ENCODE measurements at regions not wholly inside any gene's neighbourhood (a gene's known extent, or its start where the extent isn't known, plus 50 kb on each side); places are given as distances from the start of the nearest gene placed in this dataset.
A peak's percentile ranks its signal among the peaks of the same experiment; 100 is the strongest.

GRCh38 chr1:87225171-87225570, 103.5 kb upstream of the LMO4 start:
- DNase-seq (ENCODE audit: low read depth) = no peak

- peak; percentile 99 for DNase-seq (ENCODE audit: low read depth)
Measured at GRCh38 chr1:87226341-87226760, 102.3 kb upstream of the LMO4 start.

- DNase-seq (ENCODE audit: low read depth) = no peak
Measured at GRCh38 chr1:87227651-87228050, 101.0 kb upstream of the LMO4 start.

DNA sequence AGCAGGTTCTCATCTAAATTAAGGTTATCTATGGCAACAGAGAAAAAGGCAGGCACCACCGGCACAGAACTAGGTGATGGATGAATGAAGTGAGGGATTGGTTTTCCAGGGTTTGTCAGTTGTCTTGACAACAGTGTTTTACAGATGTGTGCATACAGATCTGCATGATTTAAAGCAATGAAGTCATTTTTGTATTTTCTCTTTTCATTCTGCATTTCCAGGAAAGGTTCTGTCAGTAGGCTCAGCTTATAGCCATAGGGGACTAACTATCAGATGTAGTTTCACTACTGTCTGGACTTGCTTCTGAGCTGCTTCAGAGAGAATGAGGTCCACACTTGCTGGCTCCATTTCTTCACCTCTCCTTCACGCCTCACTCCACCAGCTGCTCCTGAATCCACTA, 98.2 kb upstream of the LMO4 start:
- DNase-seq (ENCODE audit: low read depth) = no peak

GRCh38 chr1:87231703-87232367, 96.8 kb upstream of the LMO4 start:
- DNase-seq (ENCODE audit: low read depth) = no peak

- DNase-seq (ENCODE audit: low read depth) = peak; percentile 18
Measured at GRCh38 chr1:87236585-87236984, 92.1 kb upstream of the LMO4 start.

- DNase-seq (ENCODE audit: low read depth) = no peak
Measured at GRCh38 chr1:87239997-87240605, 88.6 kb upstream of the LMO4 start.

DNA sequence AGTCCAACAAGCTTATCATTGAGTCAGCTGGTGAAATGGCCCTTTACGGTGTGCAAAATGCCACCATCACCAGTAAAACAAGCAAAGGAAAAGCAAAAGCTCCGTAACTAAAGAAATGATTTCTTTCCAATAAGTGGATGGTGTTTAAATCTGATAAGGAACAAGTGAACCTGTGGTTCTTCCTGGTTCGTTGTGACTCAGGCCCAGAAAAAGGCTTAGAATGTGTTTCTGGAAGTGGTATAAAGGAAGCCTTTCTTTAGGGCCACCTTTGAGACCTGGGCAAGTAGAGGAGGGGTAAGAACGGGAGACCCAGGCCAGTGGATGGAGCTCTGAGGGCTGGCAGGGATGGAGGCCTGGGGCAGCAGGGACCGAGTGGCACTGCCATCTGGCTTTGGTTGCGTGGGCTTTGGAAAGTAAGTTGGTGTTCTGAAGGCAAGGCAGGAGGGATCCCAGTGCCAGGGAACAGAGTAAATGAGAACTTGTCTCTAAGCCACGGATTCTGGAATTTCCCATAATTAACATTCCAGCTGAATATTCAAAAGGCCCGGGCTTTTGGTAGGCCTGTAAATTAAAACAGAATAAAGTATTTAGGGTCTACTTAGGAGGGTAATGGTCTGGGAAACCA, 87.9 kb upstream of the LMO4 start:
- no peak for DNase-seq (ENCODE audit: low read depth)

- no peak for DNase-seq (ENCODE audit: low read depth)
Measured at GRCh38 chr1:87242445-87243185, 86.1 kb upstream of the LMO4 start.

- peak; percentile 65 for DNase-seq (ENCODE audit: low read depth)
Measured at GRCh38 chr1:87243573-87243972, 85.1 kb upstream of the LMO4 start.

DNA sequence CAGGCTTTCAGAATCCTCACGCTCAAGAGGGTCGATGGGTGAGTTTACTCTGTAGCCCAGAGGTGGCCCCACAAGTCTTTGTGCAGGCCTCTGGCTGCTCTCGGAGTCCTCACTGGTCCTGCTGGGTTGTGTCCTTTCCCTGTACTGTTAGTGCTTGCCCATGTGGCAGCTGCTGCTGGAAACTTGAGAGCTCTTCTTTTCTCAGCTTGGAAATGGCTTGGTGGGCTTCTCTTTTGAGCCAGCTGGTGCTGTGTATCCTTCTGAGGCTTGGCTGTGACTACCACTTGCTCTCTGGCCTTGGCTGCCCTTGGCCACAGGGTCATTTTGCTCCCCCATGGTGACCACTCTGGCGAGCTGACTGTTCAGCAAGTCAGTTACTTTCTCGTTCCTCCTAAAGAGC, 82.2 kb upstream of the LMO4 start:
- no peak for DNase-seq (ENCODE audit: low read depth)

- no peak for DNase-seq (ENCODE audit: low read depth)
Measured at GRCh38 chr1:87249803-87250202, 78.9 kb upstream of the LMO4 start.

DNA sequence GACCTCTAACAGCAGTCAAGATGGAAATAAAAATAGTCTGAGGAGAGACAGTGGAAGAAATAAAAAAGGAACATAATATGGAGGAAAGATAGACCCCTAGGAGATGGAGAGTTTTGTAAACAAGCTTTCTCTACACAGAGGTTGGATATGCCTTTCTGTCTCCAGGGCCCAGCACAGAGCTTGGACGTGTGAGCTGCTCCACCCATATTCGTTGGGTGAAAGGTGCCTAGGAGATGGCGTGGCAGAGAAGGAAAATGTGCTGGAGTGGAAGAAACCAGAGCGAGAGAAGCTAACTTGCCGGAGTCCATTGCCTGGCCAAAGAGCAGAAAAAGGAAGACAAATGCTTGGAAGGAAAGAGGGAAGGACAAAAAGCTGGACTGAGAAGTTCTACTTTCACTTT, 78.3 kb upstream of the LMO4 start:
- no peak for DNase-seq (ENCODE audit: low read depth)

DNA sequence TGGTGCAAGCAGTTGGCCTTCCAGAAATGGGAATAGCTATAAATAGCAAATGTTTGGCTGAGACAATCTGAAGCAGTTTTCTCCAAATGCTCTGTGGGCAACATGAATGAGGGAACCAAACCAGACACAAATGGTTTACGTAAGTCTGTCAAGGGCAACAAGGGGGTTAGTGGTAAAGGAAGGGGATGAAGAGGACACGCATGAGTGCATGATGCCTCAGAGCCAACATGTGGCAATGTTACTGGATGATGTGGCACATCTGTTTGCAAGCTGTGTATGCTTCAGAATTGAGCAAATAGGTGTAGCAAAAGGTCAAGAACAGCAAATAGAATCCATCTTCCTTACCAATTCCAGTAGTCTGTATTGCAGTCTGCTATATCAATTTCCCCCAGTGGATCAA, 76.3 kb upstream of the LMO4 start:
- peak; percentile 30 for DNase-seq (ENCODE audit: low read depth)

DNA sequence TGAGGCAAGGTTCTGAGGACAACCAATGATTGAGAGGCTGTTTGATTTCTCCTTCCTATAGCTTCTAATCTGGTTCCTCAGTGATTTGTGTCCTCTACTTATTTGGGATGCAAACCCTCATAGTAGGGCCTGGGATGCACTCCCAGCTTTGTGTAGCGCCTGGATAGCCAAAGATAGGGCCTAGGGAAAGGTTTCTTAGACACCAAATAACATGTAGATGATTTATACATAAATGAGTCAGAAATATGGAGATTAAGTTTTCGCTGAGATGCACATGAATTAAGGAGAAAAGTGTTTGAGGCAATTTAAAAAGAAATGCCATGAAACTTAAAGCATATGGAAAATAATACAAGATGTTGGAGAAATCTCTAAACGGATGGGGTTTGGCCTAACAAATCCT, 66.0 kb upstream of the LMO4 start:
- no peak for DNase-seq (ENCODE audit: low read depth)

DNA sequence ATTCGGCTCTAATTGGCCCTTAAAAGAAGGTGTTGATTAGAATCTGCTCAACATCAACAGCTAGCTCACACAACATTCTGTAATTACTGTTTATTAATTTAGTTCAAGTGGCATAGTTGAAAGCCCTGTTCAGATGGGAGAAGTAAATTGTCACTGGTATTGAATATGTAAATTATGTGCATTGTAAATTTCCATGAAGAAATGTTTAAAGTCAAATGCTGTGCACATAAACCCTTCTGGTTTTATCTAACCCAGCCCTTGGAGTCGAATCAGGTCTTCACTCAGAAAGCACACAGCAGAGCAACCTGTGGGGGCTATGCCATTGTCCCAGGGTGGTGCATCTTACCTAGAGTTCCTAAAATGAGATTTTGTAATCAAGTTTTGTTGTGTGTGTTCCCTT, 65.4 kb upstream of the LMO4 start:
- DNase-seq (ENCODE audit: low read depth) = no peak

GRCh38 chr1:87263785-87264184, 64.9 kb upstream of the LMO4 start:
- no peak for DNase-seq (ENCODE audit: low read depth)

DNA sequence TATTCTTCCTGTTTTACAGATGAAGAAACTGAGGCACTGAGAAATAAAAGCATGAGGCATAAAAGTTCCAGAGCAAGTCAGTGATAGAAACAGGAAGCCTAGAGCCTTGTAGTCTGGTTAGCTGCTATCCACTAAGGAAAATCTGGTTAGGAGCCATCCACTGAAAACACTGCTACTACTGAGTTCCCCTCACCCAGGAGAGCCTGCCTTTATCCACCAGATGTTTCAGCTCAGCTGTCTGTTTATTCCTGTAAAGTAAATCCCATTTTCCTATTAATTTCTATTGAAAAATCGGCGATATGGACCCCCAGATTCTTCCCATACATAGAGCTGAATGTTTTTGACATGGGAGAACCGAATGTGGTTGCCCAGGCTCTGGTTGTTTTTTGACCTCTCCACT, 63.7 kb upstream of the LMO4 start:
- no peak for DNase-seq (ENCODE audit: low read depth)

DNA sequence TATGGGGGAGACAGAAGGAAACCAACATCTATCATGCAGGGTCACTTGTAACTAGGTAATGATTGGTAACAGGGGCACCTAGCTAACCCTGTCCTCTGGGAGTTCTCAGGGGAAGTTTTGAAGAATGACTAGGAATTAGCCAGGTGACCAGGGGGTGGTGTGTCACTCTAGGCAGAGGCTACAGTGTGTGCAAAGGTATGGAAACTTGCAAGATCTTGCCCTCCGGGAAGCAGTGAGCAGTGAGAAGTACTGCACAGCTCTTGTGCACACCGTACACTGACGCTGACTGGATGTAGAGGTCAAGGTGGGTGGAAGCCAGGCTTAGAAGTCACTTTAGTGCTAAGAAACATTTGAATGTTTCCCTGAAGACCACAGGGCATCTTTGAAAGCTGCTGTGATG, 62.9 kb upstream of the LMO4 start:
- no peak for DNase-seq (ENCODE audit: low read depth)

DNA sequence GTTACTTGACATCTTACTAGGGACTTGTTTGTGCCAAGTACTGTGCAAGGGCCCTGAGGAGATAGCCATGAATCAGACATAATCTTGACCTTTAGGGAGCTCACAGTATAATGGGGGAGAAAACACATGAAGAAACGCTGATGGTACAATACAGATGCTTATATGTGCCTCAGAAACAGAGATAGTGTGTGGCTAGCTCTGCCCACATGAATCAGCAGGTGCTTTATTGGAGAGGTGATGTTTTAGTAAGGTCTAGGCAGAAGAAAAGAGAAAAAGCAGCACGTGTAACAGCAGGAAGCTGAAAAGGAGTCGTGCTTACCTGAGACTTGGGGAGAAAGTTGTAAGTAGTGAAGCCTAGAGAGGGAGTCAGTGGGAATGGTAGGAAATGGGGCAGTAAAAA, 60.6 kb upstream of the LMO4 start:
- DNase-seq (ENCODE audit: low read depth) = no peak

DNA sequence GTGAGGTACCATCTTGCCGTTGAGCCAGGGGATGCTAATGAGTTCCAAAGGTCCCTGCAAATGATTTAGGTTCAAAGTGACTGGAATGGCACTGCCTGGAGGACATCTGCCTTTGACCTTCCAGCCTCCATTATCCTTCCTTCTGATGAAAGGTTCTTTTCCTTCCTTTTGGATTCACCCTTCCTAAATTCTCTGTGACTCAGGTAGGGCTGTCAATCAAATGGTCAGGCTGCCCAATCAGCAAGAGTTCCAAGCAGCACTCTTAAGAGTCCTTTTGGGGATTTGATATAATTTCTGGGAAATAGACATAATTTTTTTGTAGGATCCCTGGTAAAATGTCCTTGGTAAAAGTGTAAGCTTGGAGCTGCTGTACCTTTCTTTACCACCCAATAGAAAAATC, 58.8 kb upstream of the LMO4 start:
- DNase-seq (ENCODE audit: low read depth) = no peak

DNA sequence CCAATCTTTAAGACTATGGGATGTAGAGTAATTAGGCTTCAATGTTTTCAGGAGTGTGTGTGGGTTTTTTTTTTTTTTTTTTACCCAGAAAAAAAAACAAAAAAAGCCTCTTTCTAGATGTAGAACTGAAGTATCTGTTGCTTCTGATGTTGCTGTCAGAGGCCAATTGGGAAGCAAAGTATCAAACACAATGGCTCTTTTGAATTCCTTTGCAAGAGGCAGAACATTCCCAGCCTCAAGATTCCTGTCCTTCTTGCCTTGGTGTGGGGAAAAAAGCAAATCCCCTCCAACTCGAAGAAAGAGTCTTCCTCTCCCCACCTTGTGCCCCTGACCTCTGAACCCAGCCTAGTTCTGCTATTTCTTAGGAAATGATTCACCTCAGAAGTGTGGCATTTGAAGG, 55.4 kb upstream of the LMO4 start:
- DNase-seq (ENCODE audit: low read depth) = no peak

DNA sequence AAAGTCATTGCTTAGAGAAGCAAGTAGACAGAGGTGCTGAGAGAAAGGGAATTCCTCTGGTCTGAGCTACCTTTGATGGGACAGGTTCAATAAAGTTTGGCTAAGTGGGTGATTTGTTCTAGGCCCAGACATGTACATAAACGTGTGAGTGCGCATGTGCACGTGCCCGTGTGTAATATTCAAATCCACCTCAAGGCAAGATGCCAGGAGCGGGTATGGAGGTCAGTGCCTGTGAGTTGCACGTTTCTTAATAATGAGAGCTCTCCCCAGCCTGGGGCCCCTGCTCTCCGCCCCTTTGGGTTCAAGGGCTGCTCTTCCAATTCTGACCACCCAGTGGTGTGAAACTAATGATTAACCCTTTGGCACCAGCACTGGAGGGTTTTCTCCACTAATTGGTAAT, 53.8 kb upstream of the LMO4 start:
- DNase-seq (ENCODE audit: low read depth) = no peak
